ENCODE measurements at regions not wholly inside any gene's neighbourhood (a gene's known extent, or its start where the extent isn't known, plus 50 kb on each side); places are given as distances from the start of the nearest gene placed in this dataset.

DNA sequence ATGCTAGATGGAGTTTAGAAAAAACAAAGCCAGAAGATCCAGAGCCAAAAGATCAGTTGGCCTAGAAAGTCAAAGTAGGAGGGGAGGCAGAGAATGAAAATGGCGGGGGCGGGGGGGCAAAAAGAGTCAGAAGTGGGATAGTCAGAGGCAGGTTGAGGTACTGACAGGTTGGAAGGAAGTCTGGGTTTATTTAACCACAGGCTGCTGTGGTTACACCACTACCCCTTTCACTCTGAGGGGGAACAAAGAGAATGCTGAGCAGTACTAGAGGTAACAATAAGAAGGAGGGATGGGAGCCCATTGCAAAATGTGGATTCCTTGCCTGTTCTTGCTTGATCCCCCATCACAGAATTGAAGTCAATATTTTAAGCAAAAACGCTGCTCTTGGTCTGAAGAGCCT, 111.8 kb downstream of the CAVIN4 start:
- Histone ChIP-seq H3K4me1 (no peaks in the 10 kb centered on the region), H3K36me3 (no peaks in the 10 kb centered on the region), H3K4me3 (no peak overlapping the region), H3K27ac (no peak overlapping the region), H3K9me3 (no peaks in the 10 kb centered on the region), H3K27me3 (ENCODE audit: low read depth) (no peaks in the 10 kb centered on the region)
- TF ChIP-seq, protein P1, sequence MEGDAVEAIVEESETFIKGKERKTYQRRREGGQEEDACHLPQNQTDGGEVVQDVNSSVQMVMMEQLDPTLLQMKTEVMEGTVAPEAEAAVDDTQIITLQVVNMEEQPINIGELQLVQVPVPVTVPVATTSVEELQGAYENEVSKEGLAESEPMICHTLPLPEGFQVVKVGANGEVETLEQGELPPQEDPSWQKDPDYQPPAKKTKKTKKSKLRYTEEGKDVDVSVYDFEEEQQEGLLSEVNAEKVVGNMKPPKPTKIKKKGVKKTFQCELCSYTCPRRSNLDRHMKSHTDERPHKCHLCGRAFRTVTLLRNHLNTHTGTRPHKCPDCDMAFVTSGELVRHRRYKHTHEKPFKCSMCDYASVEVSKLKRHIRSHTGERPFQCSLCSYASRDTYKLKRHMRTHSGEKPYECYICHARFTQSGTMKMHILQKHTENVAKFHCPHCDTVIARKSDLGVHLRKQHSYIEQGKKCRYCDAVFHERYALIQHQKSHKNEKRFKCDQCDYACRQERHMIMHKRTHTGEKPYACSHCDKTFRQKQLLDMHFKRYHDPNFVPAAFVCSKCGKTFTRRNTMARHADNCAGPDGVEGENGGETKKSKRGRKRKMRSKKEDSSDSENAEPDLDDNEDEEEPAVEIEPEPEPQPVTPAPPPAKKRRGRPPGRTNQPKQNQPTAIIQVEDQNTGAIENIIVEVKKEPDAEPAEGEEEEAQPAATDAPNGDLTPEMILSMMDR (IDR thresholded peaks at IDR 0.05), result no peak
- ATAC-seq (no peak), DNase-seq (no peak)
- intact Hi-C loops (cut with DNase I), result no loop called here

DNA sequence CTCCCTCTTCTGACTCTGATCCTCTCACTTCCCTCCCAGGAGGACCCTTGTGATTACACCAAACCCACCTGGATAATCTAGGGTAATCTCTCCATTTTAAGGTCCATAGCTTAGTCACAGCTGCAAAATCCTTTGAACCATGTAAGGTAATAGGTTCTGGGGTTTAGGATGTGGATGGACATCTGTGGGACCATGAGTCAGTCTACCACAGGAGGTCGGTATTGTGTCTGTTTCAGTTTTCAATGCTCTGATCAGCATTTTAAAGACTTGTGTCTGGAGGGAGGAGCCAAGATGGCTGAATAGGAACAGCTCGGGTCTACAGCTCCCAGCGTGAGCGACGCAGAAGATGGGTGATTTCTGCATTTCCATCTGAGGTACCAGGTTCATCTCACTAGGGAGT, 112.6 kb downstream of the CAVIN4 start:
- TF ChIP-seq, protein P1 (IDR thresholded peaks at IDR 0.05), result no peak
- intact Hi-C loops (cut with DNase I), result no loop called here
- Histone ChIP-seq H3K27me3 (ENCODE audit: low read depth) (no peaks in the 10 kb centered on the region), H3K4me3 (no peak overlapping the region), H3K36me3 (no peaks in the 10 kb centered on the region), H3K27ac (no peak overlapping the region), H3K4me1 (no peaks in the 10 kb centered on the region), H3K9me3 (no peaks in the 10 kb centered on the region)
- ATAC-seq (no peak), DNase-seq (no peak)

DNA sequence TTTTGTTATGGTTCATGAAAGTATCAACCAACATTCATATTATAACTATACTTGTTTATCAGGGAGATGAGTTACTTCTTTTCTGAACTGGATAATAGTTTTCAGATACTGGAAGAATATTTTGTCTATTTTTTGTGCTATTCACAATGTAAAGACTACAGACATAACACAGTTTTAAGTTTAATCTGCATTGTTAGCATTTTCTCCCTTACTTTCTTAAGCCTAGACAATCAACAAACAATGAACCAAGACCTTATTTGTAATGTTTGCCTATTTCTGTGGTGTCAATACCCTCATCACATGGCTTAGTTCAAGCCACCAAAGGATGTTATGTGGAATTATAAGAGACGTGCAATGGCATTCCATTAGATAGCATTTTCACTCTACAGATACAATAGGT, 119.5 kb downstream of the CAVIN4 start:
- TF ChIP-seq, protein P1 (IDR thresholded peaks at IDR 0.05), result no peak
- H3K9me3 ChIP-seq, result no peaks in the 10 kb centered on the region
- intact Hi-C loops (cut with DNase I), result no loop called here
- ATAC-seq (no peak), DNase-seq (no peak)
- H3K36me3 ChIP-seq, result no peaks in the 10 kb centered on the region
- H3K4me1 ChIP-seq, result no peaks in the 10 kb centered on the region
- no peaks in the 10 kb centered on the region for H3K27me3 ChIP-seq (ENCODE audit: low read depth)
- no peak overlapping the region for H3K27ac ChIP-seq
- no peak overlapping the region for H3K4me3 ChIP-seq

DNA sequence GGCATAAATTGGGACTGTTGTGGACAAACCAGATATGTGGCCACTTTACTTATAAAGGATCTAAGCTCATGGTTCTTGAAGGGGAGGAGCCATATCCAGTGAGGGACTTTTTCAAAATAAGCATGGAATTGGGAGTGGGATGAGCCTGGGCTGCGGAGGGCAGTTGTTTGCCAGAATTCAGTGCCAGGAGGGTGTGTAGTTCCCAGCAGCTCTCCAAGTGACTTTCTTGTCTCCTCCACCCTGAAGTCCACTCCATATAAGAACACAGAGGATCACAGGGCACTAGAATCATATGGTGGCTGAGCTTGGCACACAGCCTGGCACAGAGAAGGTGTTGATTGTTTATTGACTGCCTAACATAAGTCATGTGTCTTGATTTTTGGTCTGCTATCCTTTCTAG, 121.1 kb downstream of the CAVIN4 start:
- intact Hi-C loops (cut with DNase I), result no loop called here
- H3K9me3 ChIP-seq, result no peaks in the 10 kb centered on the region
- TF ChIP-seq, protein P1 (IDR thresholded peaks at IDR 0.05), result no peak

DNA sequence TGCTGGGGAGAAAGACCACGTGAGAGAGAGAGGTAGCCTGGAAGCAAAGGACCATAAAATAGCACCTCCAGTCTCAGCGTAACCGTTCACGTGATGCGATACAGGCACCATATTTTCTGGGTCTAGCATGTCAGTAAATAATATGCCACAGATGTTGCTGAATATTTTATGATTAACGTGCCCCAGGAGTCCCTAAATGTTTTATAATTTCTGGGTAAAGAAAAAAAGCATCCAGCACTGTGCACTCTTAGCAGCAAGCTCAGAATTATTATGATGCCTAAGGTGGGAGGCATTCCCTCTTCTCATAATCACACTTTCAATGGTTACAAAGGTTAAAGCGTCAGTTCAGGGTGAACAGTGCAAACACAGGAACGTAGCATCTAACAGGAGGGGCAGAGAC, 121.8 kb downstream of the CAVIN4 start:
- Histone ChIP-seq H3K4me3 (no peak overlapping the region), H3K27me3 (ENCODE audit: low read depth) (no peaks in the 10 kb centered on the region), H3K36me3 (no peaks in the 10 kb centered on the region), H3K9me3 (no peaks in the 10 kb centered on the region), H3K4me1 (no peaks in the 10 kb centered on the region), H3K27ac (no peak overlapping the region)
- intact Hi-C loops (cut with DNase I), result no loop called here
- DNase-seq, result no peak
- ATAC-seq, result no peak
- TF ChIP-seq, protein P1 (IDR thresholded peaks at IDR 0.05), result no peak

More for the DNA sequence above, 121.1 kb downstream of the CAVIN4 start:
- Histone ChIP-seq H3K27ac (no peak overlapping the region), H3K4me1 (no peaks in the 10 kb centered on the region), H3K36me3 (no peaks in the 10 kb centered on the region), H3K4me3 (no peak overlapping the region), H3K27me3 (ENCODE audit: low read depth) (no peaks in the 10 kb centered on the region)
- DNase-seq (no peak), ATAC-seq (no peak)

Data from lower lobe of right lung (tissue), 2 donors.